ENCODE measurements at regions not wholly inside any gene's neighbourhood (a gene's known extent, or its start where the extent isn't known, plus 50 kb on each side); places are given as distances from the start of the nearest gene placed in this dataset.

DNA sequence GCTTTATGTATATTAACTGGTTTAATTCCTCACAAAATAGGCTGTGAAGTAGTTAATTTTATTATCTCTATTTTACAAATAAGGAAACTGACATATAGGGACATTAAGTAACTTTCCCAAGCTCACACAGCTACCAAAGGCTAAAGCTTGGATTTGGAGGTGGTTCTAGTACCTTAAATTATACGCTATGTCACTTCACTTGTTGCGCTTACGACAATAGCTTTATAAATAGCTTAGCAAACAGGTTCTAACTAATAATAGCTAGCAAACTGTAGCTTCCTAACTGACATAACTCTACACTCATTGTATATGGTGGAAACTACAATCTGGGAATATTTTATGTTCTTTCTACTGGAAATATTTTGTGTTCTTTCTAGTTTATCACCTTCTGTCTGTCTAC is 666.4 kb upstream of the CPEB2 start:
- Mint-ChIP-seq H3K4me3 (no peak overlapping the region), H3K9me3 (peaks cover 0 to 3% of the 10 kb centered on the region in 2 experiments; a peak in 2 of 5 replicates), H3K27me3 (ENCODE audit: low read depth) (no peaks in the 10 kb centered on the region), H3K36me3 (ENCODE audit: insufficient read depth in 1 of 3, low read depth in 3 of 3) (no peaks in the 10 kb centered on the region), H3K27ac (no peak overlapping the region), H3K4me1 (peaks cover 17 to 19% of the 10 kb centered on the region in 2 experiments)
- Histone ChIP-seq H2BK12ac (ENCODE audit: insufficient read length, low read depth, low read length) (no peak overlapping the region), H4K8ac (replicated peaks; ENCODE audit: insufficient read length, low read depth, low read length) (no peak overlapping the region), H2BK5ac (ENCODE audit: insufficient read length, low read length) (no peak overlapping the region), H3K14ac (ENCODE audit: insufficient read depth, low read length) (no peak overlapping the region), H3K56ac (ENCODE audit: insufficient read length, low read depth, low read length) (no peak overlapping the region), H3K23ac (ENCODE audit: insufficient read length, low read depth, low read length) (no peak overlapping the region), H3K79me2 (ENCODE audit: insufficient read depth, low read length) (no peaks in the 10 kb centered on the region), H3K4ac (ENCODE audit: low read depth, low read length) (no peak overlapping the region), H2AK5ac (ENCODE audit: insufficient read length, low read length) (no peak overlapping the region), H3T11ph (ENCODE audit: low read length) (no peak overlapping the region), H3K23me2 (ENCODE audit: insufficient read length, low read depth, low read length, poor library complexity, severe bottlenecking) (no peaks in the 10 kb centered on the region), H2BK120ac (ENCODE audit: low read depth, low read length, poor library complexity, severe bottlenecking) (no peak overlapping the region), H3K9ac (ENCODE audit: extremely low read depth, insufficient read length, low read length) (no peak overlapping the region), H3K27ac (ENCODE audit: insufficient read length, low read depth, low read length) (no peak overlapping the region), H3K4me2 (ENCODE audit: insufficient read depth, insufficient read length, low read length) (no peak overlapping the region), H2BK20ac (ENCODE audit: low read depth, low read length, poor library complexity, severe bottlenecking) (no peak overlapping the region), H4K5ac (ENCODE audit: insufficient read length, low read depth, low read length) (no peak overlapping the region), H3K79me1 (ENCODE audit: insufficient read depth, low read depth, low read length, poor library complexity, severe bottlenecking) (no peaks in the 10 kb centered on the region), H4K20me1 (ENCODE audit: control insufficient read depth, insufficient read depth, insufficient read length) (no peaks in the 10 kb centered on the region), H2BK15ac (ENCODE audit: low read depth, low read length) (no peak overlapping the region), H3K4me1 (ENCODE audit: insufficient read depth, low read length) (no peaks in the 10 kb centered on the region; the same call in 1 of the 2 replicates), H3K27me3 (ENCODE audit: insufficient read depth, low read length) (no peaks in the 10 kb centered on the region), H4K91ac (ENCODE audit: insufficient read length, low read depth, low read length) (no peak overlapping the region), H3K18ac (ENCODE audit: insufficient read length, low read depth, low read length) (no peak overlapping the region), H3K9me3 (ENCODE audit: control insufficient read depth, low read depth, low read length) (no peaks in the 10 kb centered on the region), H2AFZ (ENCODE audit: low read length) (no peak overlapping the region)
- WGBS (ENCODE audit: extremely low coverage, insufficient read length, low lambda C conversion rate): no CpG with 5 or more reads among the region's 3 CpGs
- DNase-seq: no peak
- TF ChIP-seq, protein P1, sequence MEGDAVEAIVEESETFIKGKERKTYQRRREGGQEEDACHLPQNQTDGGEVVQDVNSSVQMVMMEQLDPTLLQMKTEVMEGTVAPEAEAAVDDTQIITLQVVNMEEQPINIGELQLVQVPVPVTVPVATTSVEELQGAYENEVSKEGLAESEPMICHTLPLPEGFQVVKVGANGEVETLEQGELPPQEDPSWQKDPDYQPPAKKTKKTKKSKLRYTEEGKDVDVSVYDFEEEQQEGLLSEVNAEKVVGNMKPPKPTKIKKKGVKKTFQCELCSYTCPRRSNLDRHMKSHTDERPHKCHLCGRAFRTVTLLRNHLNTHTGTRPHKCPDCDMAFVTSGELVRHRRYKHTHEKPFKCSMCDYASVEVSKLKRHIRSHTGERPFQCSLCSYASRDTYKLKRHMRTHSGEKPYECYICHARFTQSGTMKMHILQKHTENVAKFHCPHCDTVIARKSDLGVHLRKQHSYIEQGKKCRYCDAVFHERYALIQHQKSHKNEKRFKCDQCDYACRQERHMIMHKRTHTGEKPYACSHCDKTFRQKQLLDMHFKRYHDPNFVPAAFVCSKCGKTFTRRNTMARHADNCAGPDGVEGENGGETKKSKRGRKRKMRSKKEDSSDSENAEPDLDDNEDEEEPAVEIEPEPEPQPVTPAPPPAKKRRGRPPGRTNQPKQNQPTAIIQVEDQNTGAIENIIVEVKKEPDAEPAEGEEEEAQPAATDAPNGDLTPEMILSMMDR (conservative IDR thresholded peaks at IDR 0.05): no peak

All from H9 (cell line).